Activated T-helper 2 cell treated with anti-CD3 and anti-CD28 coated beads, Interferon-gamma antibody, Interleukin-2, Interleukin-4, amounts not matched to agents 10 μg/mL and 5 μg/mL and 100 μg/mL, durations not matched to agents 14 hours and 24 hours and 36 hours (primary cell): ENCODE measurements at regions not wholly inside any gene's neighbourhood (a gene's known extent, or its start where the extent isn't known, plus 50 kb on each side); places are given as distances from the start of the nearest gene placed in this dataset.
"Not testable (repeated sequence)": the region's sequence is repeated elsewhere in the genome, so short reads cannot be mapped to it uniquely, and the experiment has no call there.

ENCODE experiments used
- DNase-seq: peaks from one replicate; pipeline ENCODE4 v3.0.0; 2021; ENCODE audit warnings: low spot score
- H3K27ac Mint-ChIP-seq: one replicate; pipeline ENCODE4 v1.8.0; 2021; ENCODE audit warnings: mixed read lengths
- H3K27me3 Mint-ChIP-seq: one replicate; pipeline ENCODE4 v1.8.0; 2021; ENCODE audit warnings: low read depth, mixed read lengths
- H3K36me3 Mint-ChIP-seq: one replicate; pipeline ENCODE4 v1.8.0; 2021; ENCODE audit warnings: low read depth, mixed read lengths
- H3K4me1 Mint-ChIP-seq: one replicate; pipeline ENCODE4 v1.8.0; 2021; ENCODE audit warnings: low read depth, mixed read lengths
- H3K4me3 Mint-ChIP-seq: one replicate; pipeline ENCODE4 v1.8.0; 2021; ENCODE audit warnings: low read depth, mild to moderate bottlenecking, moderate library complexity, mixed read lengths
- H3K9me3 Mint-ChIP-seq: one replicate; pipeline ENCODE4 v1.8.0; 2021; ENCODE audit warnings: mixed read lengths
- intact Hi-C: fragments of 100-400 bp; cut with micrococcal nuclease; formaldehyde crosslinking; loops from one replicate; pipeline ENCODE4 v1.15.1; 2023

DNA sequence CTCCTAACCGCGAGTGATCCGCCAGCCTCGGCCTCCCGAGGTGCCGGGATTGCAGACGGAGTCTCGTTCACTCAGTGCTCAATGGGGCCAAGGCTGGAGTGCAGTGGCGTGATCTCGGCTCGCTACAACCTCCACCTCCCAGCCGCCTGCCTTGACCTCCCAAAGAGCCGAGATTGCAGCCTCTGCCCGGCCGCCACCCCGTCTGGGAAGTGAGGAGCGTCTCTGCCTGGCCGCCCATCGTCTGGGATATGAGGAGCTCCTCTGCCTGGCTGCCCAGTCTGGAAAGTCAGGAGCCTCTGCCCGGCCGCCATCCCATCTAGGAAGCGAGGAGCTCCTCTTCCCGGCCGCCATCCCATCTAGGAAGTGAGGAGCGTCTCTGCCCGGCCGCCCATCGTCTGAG, 58.8 kb upstream of the ANKRD30BL start:
- H3K27me3 Mint-ChIP-seq, H3K4me1 Mint-ChIP-seq, DNase-seq, H3K4me3 Mint-ChIP-seq, intact Hi-C loops, H3K27ac Mint-ChIP-seq, H3K36me3 Mint-ChIP-seq, H3K9me3 Mint-ChIP-seq: not testable (repeated sequence)

DNA sequence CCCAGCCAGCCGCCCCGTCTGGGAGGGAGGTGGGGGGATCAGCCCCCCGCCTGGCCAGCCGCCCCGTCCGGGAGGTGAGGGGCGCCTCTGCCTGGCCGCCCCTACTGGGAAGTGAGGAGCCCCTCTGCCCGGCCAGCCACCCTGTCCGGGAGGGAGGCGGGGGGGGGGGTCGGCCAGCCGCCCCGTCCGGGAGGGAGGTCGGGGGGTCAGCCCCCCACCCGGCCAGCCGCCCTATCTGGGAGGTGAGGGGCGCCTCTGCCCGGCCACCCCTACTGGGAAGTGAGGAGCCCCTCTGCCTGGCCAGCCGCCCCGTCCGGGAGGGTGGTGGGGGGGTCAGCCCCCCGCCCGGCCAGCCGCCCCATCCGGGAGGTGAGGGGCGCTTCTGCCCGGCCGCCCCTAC, 60.1 kb upstream of the ANKRD30BL start:
- DNase-seq, H3K4me1 Mint-ChIP-seq, H3K36me3 Mint-ChIP-seq, intact Hi-C loops, H3K4me3 Mint-ChIP-seq, H3K27me3 Mint-ChIP-seq, H3K27ac Mint-ChIP-seq, H3K9me3 Mint-ChIP-seq: not testable (repeated sequence)

DNA sequence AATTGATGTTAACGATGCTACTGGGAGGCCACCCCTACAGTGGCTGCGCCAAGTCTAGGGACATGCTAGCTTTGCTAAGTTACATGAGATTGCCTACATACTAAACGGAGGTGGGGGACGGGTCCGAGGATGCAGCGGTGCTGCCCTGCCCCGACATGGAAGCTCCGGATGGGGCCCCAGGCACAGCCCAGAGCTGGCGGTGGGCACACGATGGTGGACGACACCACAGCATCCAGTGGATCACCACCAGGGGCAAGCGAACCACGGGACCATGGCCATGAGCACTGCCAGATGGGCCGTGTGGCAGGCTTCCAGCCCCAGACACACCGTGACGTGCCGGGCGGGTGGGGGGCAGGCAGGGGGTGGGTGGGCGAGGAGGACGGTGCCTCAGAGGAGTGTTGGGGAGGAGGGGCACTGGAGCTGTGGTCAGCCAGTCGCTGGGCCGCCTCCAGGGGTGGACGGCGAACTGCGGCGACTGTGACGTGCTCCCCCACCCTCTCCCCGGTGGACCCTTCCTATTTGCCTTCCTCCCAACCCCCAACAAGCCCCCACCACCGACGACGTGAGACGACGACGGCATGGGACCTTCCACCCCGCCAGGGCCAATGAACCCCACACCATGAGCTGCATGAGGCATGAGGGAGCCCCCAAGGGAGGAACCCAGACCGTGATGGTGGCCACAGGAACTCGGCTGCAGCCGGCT, 90.6 kb upstream of the ANKRD30BL start:
- H3K27ac Mint-ChIP-seq = no peak overlapping the region
- DNase-seq = no peak
- intact Hi-C loops = no loop called here
- peaks cover 7% of the 10 kb centered on the region for H3K27me3 Mint-ChIP-seq
- H3K4me1 Mint-ChIP-seq = no peaks in the 10 kb centered on the region
- no peak overlapping the region for H3K4me3 Mint-ChIP-seq
- H3K9me3 Mint-ChIP-seq = peaks cover 35% of the 10 kb centered on the region
- peaks cover 5% of the 10 kb centered on the region for H3K36me3 Mint-ChIP-seq

DNA sequence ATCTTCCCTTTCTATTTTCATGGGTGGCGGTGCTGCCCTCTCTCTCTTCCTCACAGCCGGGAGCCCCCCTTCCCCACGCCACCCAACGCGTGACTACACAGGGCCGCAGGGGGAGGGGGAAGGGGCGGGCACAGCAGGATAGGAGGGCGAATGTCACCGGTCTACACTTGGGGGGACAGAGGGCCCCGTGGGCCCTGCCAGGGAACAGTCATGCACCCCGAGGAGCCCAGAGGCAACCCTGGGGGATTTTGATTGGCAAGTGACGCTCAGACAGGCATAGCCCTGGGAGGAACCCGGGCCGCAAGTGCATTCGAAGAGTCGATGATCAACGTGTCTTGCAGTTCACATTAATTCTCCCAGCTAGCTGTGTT, 91.1 kb upstream of the ANKRD30BL start:
- Mint-ChIP-seq H3K4me1 (no peaks in the 10 kb centered on the region), H3K27me3 (peaks cover 7% of the 10 kb centered on the region), H3K27ac (no peak overlapping the region), H3K9me3 (peaks cover 35% of the 10 kb centered on the region), H3K36me3 (peaks cover 5% of the 10 kb centered on the region), H3K4me3 (no peak overlapping the region)
- no peak for DNase-seq
- intact Hi-C loops = no loop called here

DNA sequence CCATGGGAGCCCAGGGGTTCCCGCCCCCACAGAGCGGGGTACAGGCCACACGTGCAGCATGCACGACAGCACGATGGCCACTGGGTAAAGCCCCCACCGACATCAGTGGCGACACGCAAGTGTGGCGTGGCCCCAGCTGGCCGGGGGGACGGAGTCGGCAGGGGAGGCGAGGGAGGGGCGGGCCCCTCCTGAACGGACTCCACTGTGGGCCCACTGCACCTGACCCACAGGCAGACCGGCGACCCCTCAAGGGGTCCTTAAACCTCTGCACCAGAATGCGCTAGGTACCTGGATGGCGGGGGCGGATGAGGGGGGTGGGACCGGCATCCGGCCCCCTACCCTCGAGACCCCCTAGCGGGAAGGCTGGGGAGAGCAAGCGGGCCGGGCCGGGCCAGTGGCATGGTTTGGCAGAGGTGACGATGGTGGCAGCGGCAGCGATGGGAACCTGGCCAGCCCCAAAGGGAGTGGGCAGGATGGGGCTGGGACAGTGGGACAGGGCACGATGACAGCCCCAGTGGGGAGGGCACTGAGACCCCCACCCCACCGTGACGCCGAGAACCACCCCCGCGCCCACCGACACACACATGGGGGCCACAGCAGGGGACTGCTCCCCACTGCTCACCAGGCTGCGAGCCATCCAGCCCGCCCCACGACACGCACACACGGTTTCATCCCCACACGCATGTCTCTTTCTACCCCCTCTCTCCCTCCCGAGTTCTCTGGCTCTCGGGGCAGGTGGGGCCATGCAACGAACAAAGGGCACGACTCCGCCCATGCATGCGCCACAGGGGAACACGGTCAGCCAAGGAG, 91.9 kb upstream of the ANKRD30BL start:
- H3K9me3 Mint-ChIP-seq = peaks cover 35% of the 10 kb centered on the region
- H3K4me3 Mint-ChIP-seq = no peak overlapping the region
- H3K27me3 Mint-ChIP-seq = peaks cover 7% of the 10 kb centered on the region
- DNase-seq = no peak
- no peak overlapping the region for H3K27ac Mint-ChIP-seq
- no peaks in the 10 kb centered on the region for H3K4me1 Mint-ChIP-seq
- intact Hi-C loops = no loop called here
- peaks cover 5% of the 10 kb centered on the region for H3K36me3 Mint-ChIP-seq

DNA sequence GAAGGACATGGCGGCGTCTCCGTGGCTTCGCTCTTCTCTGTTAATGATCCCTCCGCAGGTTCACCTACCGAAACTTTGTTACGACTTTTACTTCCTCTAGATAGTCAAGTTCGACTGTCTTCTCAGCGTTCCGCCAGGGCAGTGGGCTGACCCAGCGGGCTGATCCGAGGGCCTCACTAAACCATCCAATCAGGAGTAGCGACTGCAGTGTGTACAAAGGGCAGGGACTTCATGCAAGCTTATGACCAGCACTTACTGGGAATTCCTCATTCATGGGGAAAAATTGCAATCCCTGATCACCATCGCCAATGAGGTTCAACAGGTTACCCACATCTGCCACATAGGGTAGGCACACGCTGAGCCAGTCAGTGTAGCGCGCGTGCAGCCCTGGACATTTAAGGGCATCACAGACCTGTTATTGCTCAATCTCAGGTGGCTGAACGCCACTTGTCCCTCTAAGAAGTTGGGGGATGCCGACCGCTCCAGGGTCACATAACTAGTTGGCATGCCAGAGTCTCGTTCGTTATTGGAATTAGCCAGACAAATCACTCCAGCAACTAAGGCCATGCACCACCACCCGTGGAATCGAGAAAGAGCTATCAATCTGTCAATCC, 92.7 kb upstream of the ANKRD30BL start:
- H3K9me3 Mint-ChIP-seq = peaks cover 35% of the 10 kb centered on the region
- H3K4me1 Mint-ChIP-seq, H3K27me3 Mint-ChIP-seq, intact Hi-C loops, H3K27ac Mint-ChIP-seq, H3K4me3 Mint-ChIP-seq, H3K36me3 Mint-ChIP-seq, DNase-seq: not testable (repeated sequence)

DNA sequence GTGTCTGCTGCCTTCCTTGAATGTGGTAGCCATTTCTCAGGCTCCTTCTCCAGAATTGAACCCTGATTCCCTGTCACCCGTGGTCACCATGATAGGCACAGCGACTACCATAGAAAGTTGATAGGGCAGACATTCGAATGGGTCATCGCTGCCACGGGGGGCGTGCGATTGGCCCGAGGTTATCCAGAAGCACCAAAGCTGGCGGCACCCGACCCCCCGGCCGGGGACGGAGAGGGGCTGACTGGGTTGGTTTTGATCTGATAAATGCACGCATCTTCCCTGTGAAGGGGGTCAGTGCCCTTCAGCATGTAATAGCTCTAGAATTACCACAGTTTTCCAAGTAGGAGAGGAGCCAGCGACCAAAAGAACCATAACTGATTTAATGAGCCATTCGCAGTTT, 94.0 kb upstream of the ANKRD30BL start:
- Mint-ChIP-seq H3K4me1 (no peaks in the 10 kb centered on the region), H3K9me3 (peaks cover 23% of the 10 kb centered on the region), H3K4me3 (no peak overlapping the region), H3K36me3 (peaks cover 5% of the 10 kb centered on the region), H3K27ac (no peak overlapping the region), H3K27me3 (peaks cover 9% of the 10 kb centered on the region)
- intact Hi-C loops = no loop called here
- DNase-seq = no peak

DNA sequence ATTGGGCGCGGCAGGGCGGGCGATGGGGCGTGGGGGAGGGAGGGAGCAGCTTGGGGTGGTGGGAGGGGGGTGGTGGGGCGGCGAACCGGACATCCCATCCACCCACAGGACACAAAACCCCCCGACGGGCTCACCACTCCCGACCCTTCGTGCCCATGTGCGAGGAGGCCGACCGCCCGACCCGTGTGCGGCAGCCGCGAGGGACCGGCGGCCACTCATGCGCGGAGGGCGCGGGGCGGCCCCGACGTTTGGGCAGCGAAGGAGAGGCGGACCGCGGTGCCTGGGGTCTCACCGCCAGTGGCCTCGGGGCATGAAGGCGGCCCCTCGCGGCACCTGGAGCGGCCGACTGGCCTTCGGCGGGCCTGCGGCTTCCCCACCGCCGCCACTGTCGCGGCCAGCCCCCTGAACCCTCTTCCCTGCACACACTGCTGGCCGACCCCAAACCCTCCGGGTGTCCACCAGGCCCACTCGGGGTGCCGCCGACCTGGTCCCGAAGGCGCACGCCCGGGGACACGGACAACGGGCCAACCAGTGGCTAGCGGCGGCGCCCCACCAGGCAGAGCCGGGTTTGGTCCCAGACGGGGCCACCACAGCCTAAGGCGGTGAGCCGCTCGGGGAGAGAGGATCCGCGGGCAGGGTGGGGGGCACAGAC, 94.6 kb upstream of the ANKRD30BL start:
- DNase-seq = no peak
- intact Hi-C loops = no loop called here
- H3K4me3 Mint-ChIP-seq = no peak overlapping the region

DNA sequence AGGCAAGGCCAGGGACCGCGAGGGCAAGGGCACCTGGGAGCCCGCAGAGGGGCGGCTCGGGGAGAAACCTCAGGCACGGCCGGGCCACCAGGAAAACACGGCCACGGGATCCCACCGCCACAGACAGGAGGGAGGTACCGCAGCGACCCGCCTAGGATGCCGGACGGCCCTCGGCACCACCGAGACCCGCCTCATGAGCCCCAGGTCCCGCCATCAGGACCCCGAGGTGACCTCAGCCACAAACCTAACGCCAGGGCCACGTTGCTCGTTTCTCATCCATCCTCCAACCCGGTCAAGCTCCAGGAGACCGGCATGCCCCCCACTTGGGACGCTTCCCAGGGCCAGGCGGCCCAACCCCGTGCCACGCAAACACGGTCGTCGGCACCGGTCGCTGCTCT, 95.2 kb upstream of the ANKRD30BL start:
- H3K27me3 Mint-ChIP-seq, H3K4me3 Mint-ChIP-seq, H3K36me3 Mint-ChIP-seq, H3K4me1 Mint-ChIP-seq, H3K27ac Mint-ChIP-seq, intact Hi-C loops, DNase-seq: not testable (repeated sequence)
- H3K9me3 Mint-ChIP-seq = peaks cover 19% of the 10 kb centered on the region

More for the DNA sequence above, 94.6 kb upstream of the ANKRD30BL start:
- H3K27ac Mint-ChIP-seq = no peak overlapping the region
- H3K36me3 Mint-ChIP-seq = peaks cover 5% of the 10 kb centered on the region
- H3K9me3 Mint-ChIP-seq = peaks cover 23% of the 10 kb centered on the region
- H3K4me1 Mint-ChIP-seq = no peaks in the 10 kb centered on the region
- peaks cover 9% of the 10 kb centered on the region for H3K27me3 Mint-ChIP-seq

DNA sequence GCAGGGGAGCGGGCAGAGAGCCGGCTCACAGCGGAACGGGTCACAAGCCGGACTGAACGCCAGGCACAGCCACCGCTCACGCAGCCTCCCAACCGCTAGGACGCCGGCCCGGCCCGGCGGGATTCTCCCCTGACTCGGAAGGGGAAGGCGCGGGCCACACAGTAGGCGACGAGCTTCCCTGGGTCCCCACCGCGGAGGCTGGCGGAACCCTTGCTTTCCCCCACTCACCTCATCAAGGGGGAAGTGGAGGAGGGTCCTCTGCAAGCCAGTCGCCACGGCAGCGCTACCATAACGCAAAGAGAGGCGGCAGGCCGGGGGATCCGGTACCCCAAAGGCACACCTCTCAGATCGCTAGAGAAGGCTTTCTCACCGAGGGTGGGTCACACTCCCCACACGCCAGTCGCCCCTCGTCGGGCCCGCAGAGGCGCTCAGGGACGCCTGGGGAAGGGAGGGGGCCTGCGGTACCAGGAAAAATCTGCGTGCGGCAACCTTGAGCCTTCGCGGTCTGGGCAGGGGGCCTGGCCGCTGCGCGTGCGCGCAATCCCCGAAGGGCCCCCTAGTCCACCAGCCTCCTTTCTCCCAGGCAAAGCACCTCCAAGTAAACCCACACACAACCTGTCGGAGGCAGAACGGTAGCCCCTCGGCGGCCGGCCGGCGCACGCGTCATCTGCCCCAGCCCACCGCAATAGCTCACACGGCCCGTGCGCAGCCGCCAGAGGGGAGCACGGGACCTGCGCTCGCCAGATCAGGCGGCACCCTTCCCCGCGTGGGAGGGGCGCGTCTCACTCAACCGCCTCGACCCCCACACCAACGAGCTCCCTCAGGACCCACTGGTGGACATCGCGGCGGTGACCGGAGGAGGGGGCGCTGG, 95.8 kb upstream of the ANKRD30BL start:
- H3K27me3 Mint-ChIP-seq, intact Hi-C loops, H3K36me3 Mint-ChIP-seq, H3K4me1 Mint-ChIP-seq, H3K4me3 Mint-ChIP-seq, H3K27ac Mint-ChIP-seq, DNase-seq: not testable (repeated sequence)
- H3K9me3 Mint-ChIP-seq = peaks cover 18% of the 10 kb centered on the region

DNA sequence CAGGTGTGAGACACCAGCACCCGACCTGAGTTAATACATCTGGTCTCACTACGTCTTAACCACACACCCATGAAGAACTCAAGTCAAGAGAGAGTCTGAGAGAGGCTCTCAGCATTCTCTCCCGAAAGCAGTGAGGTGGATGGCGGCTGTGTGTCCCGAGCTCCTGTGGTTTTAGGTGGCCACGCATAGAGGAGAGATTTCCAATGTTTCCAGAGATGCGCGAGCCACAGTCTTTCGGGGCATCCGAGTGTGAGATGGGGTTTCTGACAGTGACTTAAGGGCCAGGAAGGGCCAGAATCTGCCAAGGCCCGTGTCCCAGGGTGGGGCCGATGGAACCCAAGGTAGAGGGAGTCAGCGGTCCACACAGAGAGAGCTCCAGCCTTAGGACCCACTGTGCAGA, 97.5 kb upstream of the ANKRD30BL start:
- intact Hi-C loops, DNase-seq: not testable (repeated sequence)

DNA sequence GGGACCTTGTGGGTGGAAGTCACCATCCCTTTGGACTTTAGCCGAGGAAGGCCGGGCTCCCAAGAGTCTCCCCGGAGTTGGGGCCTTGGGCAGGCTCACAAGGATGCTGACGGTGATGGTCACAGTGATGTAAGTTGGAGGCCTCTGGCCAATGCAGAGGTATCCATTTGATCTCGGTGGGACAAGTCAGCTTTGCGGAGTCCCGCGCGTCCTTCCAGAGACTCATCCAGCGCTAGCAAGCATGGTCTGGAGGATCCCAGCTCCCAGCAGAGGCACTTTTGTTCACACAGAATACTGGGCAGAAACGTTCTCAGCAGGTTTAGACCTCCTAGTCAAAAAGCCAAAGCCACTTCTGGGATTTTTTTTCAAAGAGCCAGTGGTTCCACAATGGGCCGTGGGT, 103.8 kb upstream of the ANKRD30BL start:
- H3K27ac Mint-ChIP-seq, H3K27me3 Mint-ChIP-seq, H3K4me1 Mint-ChIP-seq, intact Hi-C loops, H3K36me3 Mint-ChIP-seq, H3K9me3 Mint-ChIP-seq, H3K4me3 Mint-ChIP-seq, DNase-seq: not testable (repeated sequence)

More for the DNA sequence above, 97.5 kb upstream of the ANKRD30BL start:
- H3K36me3 Mint-ChIP-seq, H3K27ac Mint-ChIP-seq, H3K4me3 Mint-ChIP-seq, H3K27me3 Mint-ChIP-seq, H3K4me1 Mint-ChIP-seq: not testable (repeated sequence)
- peaks cover 13% of the 10 kb centered on the region for H3K9me3 Mint-ChIP-seq
